BLaER1 treated with 17β-estradiol and CSF1 and Interleukin-3, amounts not matched to agents 10 nM and 100 nM (cell line): ENCODE measurements at regions not wholly inside any gene's neighbourhood (a gene's known extent, or its start where the extent isn't known, plus 50 kb on each side); places are given as distances from the start of the nearest gene placed in this dataset.

Experiments used
- H3K27ac ChIP-seq, 11 experiments: shearing (Covaris generic); formaldehyde crosslinking; 2 replicates each; pipeline ENCODE4 v1.8.1; 2022
- H3K27me3 ChIP-seq, 11 experiments: shearing (Covaris generic); formaldehyde crosslinking; 2 replicates each; pipeline ENCODE4 v1.8.1; 2022
- H3K36me3 ChIP-seq, 11 experiments: shearing (Covaris generic); formaldehyde crosslinking; 2 replicates each; pipeline ENCODE4 v1.8.1; 2022
- H3K4me1 ChIP-seq, 10 experiments: shearing (Covaris generic); formaldehyde crosslinking; 2 replicates each; pipeline ENCODE4 v1.8.1; 2022
- H3K4me2 ChIP-seq, 11 experiments: shearing (Covaris generic); formaldehyde crosslinking; 2 replicates each; pipeline ENCODE4 v1.8.1; 2022
- H3K4me3 ChIP-seq, 10 experiments: shearing (Covaris generic); formaldehyde crosslinking; 2 replicates each; pipeline ENCODE4 v1.8.1; 2022
- H3K9ac ChIP-seq, 11 experiments: shearing (Covaris generic); formaldehyde crosslinking; 2 replicates each; pipeline ENCODE4 v1.8.1; 2022
- H3K9me3 ChIP-seq, 11 experiments: shearing (Covaris generic); formaldehyde crosslinking; replicated peaks in 1 of 11; 2 replicates each; pipeline ENCODE4 v1.8.1; 2022
- H4K20me1 ChIP-seq, 11 experiments: shearing (Covaris generic); formaldehyde crosslinking; 2 replicates each; pipeline ENCODE4 v1.8.1; 2022
- Cebpa-rat ChIP-seq, 11 experiments: shearing (Covaris generic); IDR thresholded peaks; 2 replicates each; pipeline ENCODE4 v1.8.1; 2022

DNA sequence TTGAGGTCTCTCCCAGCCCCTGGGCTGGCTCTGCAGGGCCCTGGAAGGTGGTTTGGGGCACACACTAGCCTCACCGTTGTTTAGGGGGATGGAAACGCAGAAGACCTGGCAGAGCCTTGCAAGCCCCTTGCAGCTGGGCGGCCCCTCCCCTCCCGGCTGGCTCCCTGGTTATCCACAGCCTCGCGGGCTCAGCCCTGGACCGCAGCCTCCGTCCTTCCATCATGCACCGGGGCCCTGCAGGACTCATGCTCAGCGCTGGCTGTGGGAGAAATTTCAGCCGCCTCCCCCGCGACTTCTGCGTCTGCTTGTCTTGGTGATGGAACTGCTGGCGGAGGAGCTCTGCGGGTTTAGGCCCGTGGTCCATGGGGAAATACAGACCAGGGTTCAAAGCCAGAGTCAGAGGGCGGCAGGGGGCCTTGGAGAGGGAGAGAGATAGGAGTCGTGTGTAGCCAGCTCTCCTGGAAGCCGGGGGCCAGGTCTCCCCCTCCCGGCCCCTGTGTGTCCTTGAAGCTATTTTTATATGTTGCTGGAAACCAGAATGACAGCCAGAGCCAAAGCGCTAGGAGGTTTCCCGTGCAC, 75.8 kb upstream of the IER5L start:
- H3K4me3 ChIP-seq = no peak overlapping the region; a peak in 1 of 20 replicates
- peaks cover 0 to 28% (median 3%) of the 10 kb centered on the region in 11 experiments; a peak in 11 of 22 replicates for H3K27me3 ChIP-seq
- H4K20me1 ChIP-seq = no peaks in the 10 kb centered on the region
- H3K36me3 ChIP-seq = no peaks in the 10 kb centered on the region
- peak overlapping the region in 5 of 11 experiments; percentile 9 to 48 (median 19); a peak in 7 of 22 replicates for H3K9ac ChIP-seq
- TF ChIP-seq Cebpa-rat (IDR thresholded peaks at IDR 0.05) = no peak
- H3K4me1 ChIP-seq = peaks cover 31 to 55% (median 42%) of the 10 kb centered on the region in 10 experiments
- peak overlapping the region; percentile 53 to 92 (median 80) for H3K4me2 ChIP-seq
- H3K9me3 ChIP-seq = peaks cover 0 to 14% (median 7%) of the 10 kb centered on the region in 11 experiments; a peak in 11 of 22 replicates
- no peak overlapping the region for H3K27ac ChIP-seq

DNA sequence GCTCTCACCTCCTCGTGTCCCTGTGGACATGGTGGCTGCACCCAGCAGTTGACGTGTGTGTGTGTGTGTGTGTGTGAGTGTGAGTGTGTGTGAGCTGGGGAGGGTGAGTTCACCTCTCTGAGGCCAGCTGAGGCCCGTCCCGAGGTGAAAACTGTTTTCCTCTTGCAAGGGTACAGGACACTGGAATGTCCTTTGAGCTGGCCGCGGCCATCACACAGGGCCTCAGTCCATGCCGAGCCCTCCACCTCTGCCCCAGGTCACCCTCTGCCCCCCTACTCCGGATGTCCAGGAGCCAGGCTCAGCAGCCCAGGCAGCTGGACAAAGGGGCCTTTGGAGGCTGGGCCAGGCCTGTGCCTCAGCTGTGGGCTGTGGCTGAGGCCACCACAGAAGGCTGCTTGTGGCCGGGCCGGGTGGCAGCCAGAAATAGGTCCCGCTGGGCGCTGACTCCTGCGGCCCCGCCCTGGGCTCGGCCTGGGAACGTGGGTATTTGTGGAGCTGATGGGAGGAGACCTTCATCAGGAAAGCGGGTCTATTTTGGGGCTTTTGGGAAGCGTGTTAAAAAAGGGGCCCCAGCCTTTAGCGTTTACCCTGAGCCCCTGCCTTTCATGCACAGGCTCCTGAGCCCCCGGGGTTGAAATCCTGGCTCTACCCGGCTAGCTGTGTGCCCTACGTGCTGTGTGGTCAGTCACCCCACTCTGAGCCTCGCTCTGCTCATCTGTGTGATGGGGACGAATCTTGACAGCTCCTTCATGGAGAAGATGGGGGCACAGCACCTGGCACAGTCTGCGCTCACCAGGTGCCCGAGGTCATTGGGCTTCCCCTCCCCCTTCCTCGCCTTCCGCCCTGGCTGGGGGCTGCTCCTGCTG, 75.1 kb upstream of the IER5L start:
- no peak for TF ChIP-seq Cebpa-rat (IDR thresholded peaks at IDR 0.05)
- Histone ChIP-seq H3K27me3 (peaks cover 0 to 23% (median 0%) of the 10 kb centered on the region in 11 experiments; a peak in 8 of 22 replicates), H3K9ac (peak overlapping the region in 4 of 11 experiments; percentile 9 to 48 (median 20); a peak in 6 of 22 replicates), H3K4me3 (0 out of 20 replicates have a peak overlapping the region, but pooled peaks of 1 of the 10 experiments have one; percentile 6), H4K20me1 (no peaks in the 10 kb centered on the region), H3K4me2 (peak overlapping the region; percentile 53 to 92 (median 80)), H3K9me3 (peaks cover 0 to 18% (median 7%) of the 10 kb centered on the region in 11 experiments; a peak in 12 of 22 replicates), H3K27ac (no peak overlapping the region), H3K36me3 (no peaks in the 10 kb centered on the region), H3K4me1 (peaks cover 26 to 48% (median 37%) of the 10 kb centered on the region in 10 experiments)

DNA sequence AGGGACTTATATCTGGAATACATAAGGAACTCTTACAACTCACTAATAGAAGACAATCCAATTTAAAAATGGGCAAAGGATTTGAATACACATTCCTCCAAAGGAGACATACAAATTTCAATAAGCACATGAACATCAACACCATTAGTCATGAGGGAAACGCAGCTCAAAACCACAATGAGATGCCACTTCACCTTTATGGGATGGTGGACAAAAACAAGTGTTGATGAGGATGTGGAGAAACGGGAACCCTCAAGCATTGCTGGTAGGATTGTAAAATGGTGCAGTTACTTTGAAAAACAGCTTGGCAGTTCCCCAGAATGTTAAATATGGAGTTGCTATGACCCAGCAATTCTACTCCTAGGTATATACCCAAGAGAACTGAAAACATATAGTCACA, 72.7 kb upstream of the IER5L start:
- Histone ChIP-seq H3K36me3 (no peaks in the 10 kb centered on the region), H3K9ac (no peak overlapping the region), H3K27me3 (peaks cover 0 to 22% (median 0%) of the 10 kb centered on the region in 11 experiments; a peak in 7 of 22 replicates), H3K4me3 (no peak overlapping the region), H3K27ac (no peak overlapping the region), H3K4me2 (peak overlapping the region in 3 of 11 experiments; percentile 17 to 33 (median 20); a peak in 5 of 22 replicates), H3K4me1 (peaks cover 32 to 65% (median 48%) of the 10 kb centered on the region in 10 experiments), H4K20me1 (no peaks in the 10 kb centered on the region), H3K9me3 (peaks cover 0 to 18% (median 7%) of the 10 kb centered on the region in 11 experiments; a peak in 12 of 22 replicates)
- no peak for TF ChIP-seq Cebpa-rat (IDR thresholded peaks at IDR 0.05)

DNA sequence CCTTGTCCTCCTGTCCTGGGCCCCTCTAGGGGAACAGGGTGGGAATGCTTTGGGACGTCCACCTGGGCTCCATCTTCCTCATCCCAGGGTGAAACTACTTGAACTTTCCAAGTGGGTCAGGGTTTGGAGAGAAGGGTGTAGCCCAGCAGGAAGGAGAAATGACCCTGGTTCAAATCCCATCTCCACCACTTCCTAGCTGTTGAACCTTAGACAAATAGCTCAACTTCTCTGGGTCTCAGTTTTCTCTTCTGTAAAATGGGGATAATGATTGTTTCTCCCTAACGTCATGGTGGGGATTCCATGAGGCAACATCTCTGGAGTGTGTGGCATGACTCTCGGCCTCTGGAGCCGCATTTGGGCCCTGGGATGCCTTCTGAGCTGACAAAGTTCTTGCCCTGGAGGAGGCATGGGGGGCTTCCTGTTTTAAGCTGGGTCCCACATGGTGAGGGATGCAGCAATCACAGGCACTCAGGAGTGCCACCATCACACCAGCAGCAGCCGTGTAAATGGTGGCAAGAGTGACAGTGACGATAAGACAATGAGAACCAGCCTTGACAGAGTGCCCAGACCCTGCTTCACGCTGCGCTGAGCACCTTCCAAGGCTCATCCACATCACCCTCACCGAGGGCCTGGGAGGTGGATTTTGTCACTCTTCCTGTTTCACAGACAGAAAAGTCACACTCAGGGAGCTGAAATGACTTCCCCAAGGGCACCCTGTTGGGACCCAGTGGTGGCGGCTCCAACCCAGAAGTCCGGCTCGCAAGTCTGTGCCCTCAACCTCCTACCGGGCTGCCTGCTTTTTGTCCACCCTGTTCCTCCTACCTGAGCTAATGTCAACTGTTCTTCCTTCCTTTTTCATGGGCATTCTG, 69.5 kb upstream of the IER5L start:
- Histone ChIP-seq H3K4me2 (peak overlapping the region in 8 of 11 experiments; percentile 49 to 89 (median 70); a peak in 11 of 22 replicates), H3K27me3 (no peaks in the 10 kb centered on the region), H3K9ac (no peak overlapping the region), H3K4me3 (no peak overlapping the region), H3K36me3 (no peaks in the 10 kb centered on the region), H4K20me1 (no peaks in the 10 kb centered on the region), H3K4me1 (peaks cover 12 to 48% (median 31%) of the 10 kb centered on the region in 10 experiments; a peak in 19 of 20 replicates), H3K27ac (no peak overlapping the region), H3K9me3 (peaks cover 0 to 18% (median 7%) of the 10 kb centered on the region in 11 experiments; a peak in 12 of 22 replicates)
- TF ChIP-seq Cebpa-rat (IDR thresholded peaks at IDR 0.05) = no peak

DNA sequence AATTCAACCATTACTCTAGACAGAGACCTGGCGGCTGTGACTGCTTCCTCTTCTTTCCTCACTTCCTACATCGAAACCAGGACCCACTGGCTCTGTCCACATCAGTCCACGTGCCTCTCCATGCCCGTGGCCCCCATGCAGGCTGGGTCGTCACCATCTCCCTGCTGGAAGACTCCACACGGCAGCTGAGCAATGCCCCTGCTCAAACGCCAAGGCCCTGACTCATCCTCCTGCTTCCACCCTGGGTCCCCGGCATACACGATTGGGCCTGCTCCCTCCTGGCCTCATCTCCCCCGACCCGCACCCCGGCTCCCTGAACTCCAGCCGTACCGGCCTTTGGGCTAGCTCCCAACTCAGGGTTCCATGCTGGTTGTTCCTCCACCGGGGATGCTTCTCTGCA, 67.2 kb upstream of the IER5L start:
- H4K20me1 ChIP-seq = no peaks in the 10 kb centered on the region
- no peak overlapping the region for H3K27ac ChIP-seq
- no peak for TF ChIP-seq Cebpa-rat (IDR thresholded peaks at IDR 0.05)
- H3K4me1 ChIP-seq = peaks cover 7 to 30% (median 17%) of the 10 kb centered on the region in 10 experiments; a peak in 19 of 20 replicates
- H3K27me3 ChIP-seq = no peaks in the 10 kb centered on the region
- peaks cover 0 to 18% (median 7%) of the 10 kb centered on the region in 11 experiments; a peak in 12 of 22 replicates for H3K9me3 ChIP-seq
- H3K4me3 ChIP-seq = no peak overlapping the region
- H3K9ac ChIP-seq = no peak overlapping the region
- no peaks in the 10 kb centered on the region for H3K36me3 ChIP-seq
- peak overlapping the region in 1 of 11 experiments; percentile 73; a peak in 1 of 22 replicates for H3K4me2 ChIP-seq

DNA sequence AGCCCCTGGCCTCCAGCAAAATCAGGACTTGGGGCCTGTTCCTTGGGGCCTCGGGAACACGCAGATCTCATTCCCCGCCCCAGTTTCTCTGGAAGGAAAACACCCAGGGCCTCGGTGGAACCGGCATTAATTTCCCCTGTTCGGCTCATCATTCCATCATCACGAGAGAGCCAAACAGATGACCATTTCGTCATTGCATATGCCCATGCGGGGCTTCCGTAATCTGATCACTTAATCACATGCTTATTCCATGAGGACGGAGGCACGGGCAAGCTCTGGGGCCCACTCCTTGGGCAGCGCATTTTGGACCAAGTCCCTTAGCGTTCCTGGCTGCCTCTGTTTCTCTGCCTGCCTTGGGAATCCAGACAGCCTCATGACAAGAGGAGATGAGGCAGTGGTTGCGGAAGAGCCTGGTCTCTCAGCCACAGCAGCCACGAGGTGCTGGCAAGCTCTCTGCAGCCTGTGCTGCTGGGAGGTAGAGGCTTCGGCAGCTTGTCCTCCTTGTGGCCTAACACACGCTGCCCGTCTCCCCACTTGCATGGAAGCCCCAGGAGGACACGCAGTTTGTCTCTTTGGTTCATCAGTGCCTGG, 65.0 kb upstream of the IER5L start:
- H3K27ac ChIP-seq = no peak overlapping the region

DNA sequence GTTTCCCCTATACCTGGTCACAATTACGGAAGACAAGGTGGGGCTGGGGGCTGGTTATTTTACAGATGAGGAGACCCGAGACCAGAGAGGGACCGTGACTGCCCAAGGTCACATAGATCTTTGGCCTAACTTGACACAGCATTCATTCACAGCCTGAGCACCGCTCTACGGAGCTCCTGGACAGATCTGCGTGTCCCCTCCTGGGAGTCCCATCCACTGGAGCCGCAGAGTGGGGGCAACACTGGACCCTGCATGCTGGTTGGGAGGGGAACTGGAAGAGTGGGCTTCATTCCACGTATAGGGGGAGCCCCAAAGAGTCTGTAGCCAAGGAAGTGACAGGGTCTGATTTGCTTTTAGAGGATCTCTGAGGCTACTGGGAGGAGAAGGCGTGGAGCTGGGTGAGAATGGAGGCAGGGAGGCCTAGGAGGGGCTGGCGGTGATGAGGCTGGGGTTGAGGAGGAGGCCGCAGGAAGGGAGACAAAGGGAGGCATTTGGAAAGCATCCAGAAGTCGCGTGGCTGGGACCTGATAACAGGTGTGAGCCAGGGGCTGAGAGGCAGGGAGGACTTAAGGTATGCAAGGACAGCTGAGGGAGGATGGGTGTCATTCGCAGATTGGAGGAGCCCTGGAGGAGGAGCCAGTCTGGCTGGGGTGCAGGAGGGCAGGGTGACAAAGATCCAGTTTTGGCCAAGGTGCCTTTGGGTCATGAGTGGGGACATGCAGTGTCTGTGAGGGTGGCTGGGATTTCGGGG, 64.3 kb upstream of the IER5L start:
- Histone ChIP-seq H4K20me1 (no peaks in the 10 kb centered on the region), H3K27me3 (peaks cover 0 to 13% (median 6%) of the 10 kb centered on the region in 11 experiments; a peak in 8 of 22 replicates), H3K9me3 (no peaks in the 10 kb centered on the region), H3K9ac (no peak overlapping the region), H3K4me2 (no peak overlapping the region), H3K4me3 (no peak overlapping the region), H3K36me3 (no peaks in the 10 kb centered on the region), H3K4me1 (peaks cover 11 to 25% (median 22%) of the 10 kb centered on the region in 10 experiments), H3K27ac (no peak overlapping the region)
- TF ChIP-seq Cebpa-rat (IDR thresholded peaks at IDR 0.05) = no peak

More for the DNA sequence above, 65.0 kb upstream of the IER5L start:
- H3K9ac ChIP-seq = no peak overlapping the region
- no peaks in the 10 kb centered on the region for H3K36me3 ChIP-seq
- no peak overlapping the region for H3K4me2 ChIP-seq
- H3K4me3 ChIP-seq = no peak overlapping the region
- peaks cover 0 to 6% (median 0%) of the 10 kb centered on the region in 11 experiments; a peak in 2 of 22 replicates for H3K27me3 ChIP-seq
- H4K20me1 ChIP-seq = no peaks in the 10 kb centered on the region
- peaks cover 0 to under 1% (median 0%) of the 10 kb centered on the region in 11 experiments; a peak in 1 of 22 replicates for H3K9me3 ChIP-seq
- H3K4me1 ChIP-seq = peaks cover 7 to 29% (median 17%) of the 10 kb centered on the region in 10 experiments; a peak in 19 of 20 replicates
- no peak for TF ChIP-seq Cebpa-rat (IDR thresholded peaks at IDR 0.05)
